GM18867 (cell line): ENCODE measurements at regions not wholly inside any gene's neighbourhood (a gene's known extent, or its start where the extent isn't known, plus 50 kb on each side); places are given as distances from the start of the nearest gene placed in this dataset.

Source experiments
- ATAC-seq: cut with Tn5 transposase; IDR thresholded peaks from one replicate; pipeline ENCODE4 v1.9.1; 2021; ENCODE audit warnings: mild to moderate bottlenecking, moderate library complexity; ENCODE audit not compliant: unreplicated experiment

GRCh38 chr3:73284472-73284871, 223.0 kb downstream of the EBLN2 start:
- no peak for ATAC-seq

DNA sequence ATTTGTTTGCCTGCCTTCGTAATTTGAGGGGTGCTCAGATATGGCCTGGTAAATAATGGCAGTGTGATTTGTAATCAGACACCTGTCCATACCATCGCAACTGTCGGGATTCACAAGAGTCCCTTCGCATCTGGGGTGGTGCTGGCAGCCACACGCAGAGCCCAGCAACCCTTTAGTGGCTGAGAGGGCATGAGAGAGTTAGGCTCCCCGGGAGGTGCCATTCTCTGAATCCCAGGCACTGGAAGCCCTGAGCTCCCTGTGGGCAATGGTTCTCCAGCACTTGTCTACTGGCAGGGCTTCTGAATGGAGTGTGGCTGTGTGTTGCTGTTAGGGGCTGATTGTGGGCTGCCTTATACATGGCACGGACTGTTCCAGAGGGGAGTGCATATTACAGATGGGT, 230.1 kb downstream of the EBLN2 start:
- no peak for ATAC-seq

- no peak for ATAC-seq
Observed at GRCh38 chr3:73292220-73292619, 230.8 kb downstream of the EBLN2 start.

- no peak for ATAC-seq
Observed at GRCh38 chr3:73294537-73294936, 233.1 kb downstream of the EBLN2 start.

GRCh38 chr3:73295876-73296635, 234.6 kb downstream of the EBLN2 start:
- no peak for ATAC-seq

DNA sequence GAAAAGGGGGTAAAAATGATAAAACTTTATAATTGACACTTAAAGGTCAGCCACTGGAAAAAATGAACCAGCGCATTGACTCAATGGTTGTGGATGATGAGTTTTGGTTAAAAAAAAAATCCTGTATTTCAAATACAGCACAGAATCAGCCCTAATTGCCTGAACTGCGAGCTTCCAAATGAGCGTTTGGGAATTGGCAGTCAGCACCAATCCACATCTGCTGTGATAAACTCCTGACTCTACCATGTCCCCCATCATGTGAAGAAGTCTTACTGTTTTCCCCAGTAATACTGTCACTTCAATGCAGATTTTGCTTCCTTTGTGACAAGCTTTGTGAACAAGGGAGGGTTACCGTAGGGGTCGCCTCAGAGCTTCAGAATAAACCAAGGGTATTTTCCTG, 235.4 kb downstream of the EBLN2 start:
- ATAC-seq = no peak

DNA sequence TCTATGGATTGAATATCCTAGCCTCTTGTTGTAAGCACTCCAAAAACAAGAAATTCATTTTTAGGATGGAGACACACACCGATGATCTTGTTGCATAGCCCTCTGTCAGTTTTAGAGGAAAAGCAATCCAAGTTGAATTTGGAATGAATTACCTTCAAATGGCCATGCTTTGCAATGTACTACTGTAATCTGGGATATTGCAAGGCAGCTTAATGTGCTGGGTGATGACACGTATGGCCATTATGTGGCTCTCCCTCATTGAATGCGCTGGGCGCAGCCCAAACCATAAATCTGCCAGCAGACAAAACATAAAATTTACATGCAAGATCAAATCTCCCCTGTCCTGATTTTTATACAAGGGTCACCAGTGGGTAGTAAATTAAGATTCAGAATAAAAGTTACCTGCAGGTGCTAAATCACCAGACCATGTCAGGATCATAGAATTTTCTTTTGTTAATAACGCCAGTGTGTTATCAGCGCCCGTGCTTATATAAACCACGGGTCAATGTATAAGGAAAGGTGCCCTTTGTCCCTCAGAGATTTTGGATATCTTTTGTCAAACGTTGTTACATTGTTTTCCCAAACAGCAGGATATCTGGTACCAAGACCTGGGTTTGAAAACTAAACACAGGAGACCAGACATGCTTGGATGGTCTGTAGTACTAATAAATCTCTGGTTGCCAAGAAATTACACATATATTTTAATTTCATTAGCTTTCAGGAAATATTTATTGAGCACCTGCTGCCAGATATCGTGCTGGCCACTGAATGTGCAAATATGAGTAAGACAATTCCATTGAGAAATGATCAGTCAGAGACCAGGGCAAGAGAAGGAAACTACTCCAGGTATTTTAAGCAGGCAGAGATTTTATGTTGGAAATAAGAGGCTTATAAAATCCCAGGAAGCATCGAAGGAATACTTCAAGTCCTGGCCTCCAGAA, 237.1 kb downstream of the EBLN2 start:
- no peak for ATAC-seq

DNA sequence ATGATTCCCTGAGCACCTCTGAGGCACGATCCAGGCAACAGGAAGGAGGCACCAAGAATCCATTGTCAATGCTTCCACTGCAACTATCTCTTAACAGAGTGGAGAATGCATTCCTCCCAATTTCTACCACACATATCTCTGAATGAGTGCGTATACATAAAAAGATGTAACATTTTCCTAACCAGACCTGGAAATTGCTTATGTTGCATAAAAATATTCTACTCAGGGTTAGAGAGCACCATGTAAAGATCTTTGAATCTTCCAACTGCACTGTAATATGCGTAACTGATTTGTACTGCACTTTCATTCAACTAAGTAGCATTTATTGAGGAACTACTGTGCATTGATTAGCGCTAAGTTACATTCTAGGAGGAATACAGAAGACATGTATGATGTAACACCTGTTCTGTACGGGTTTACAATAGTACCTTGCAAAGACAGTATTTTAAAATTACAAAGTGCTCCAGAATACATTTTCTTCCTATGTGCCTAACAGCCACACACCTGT, 237.8 kb downstream of the EBLN2 start:
- no peak for ATAC-seq

GRCh38 chr3:73314151-73314951, 252.9 kb downstream of the EBLN2 start:
- peak; percentile 44 for ATAC-seq

GRCh38 chr3:73315706-73316105, 254.2 kb downstream of the EBLN2 start:
- ATAC-seq = no peak

DNA sequence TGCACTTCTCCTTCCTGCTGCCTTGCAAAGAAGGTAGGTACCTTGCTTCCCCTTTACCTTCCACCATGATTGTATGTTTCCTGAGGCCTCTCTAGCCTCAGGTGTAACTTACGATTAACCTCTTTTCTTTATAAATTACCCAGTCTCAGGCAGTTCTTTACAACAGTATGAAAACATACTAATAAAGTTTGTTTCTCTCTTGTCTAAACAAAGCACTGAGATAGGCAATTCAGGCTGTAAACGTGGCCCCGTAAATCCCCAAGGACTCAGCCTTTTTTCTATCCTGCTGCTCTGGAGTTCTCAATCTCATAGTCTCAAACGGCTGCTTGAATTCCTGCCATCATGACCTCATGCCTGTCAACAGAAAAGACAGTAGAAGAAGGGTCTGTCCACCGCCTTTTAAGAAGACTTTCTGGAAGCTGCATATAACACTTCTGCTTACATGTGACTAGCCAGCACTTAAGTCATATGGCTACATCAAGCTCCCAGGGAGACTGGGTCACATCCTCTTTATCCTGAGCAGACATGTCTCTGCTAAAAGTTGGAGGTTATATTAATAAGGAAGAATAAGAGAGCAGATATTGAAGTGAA, 257.8 kb downstream of the EBLN2 start:
- no peak for ATAC-seq

DNA sequence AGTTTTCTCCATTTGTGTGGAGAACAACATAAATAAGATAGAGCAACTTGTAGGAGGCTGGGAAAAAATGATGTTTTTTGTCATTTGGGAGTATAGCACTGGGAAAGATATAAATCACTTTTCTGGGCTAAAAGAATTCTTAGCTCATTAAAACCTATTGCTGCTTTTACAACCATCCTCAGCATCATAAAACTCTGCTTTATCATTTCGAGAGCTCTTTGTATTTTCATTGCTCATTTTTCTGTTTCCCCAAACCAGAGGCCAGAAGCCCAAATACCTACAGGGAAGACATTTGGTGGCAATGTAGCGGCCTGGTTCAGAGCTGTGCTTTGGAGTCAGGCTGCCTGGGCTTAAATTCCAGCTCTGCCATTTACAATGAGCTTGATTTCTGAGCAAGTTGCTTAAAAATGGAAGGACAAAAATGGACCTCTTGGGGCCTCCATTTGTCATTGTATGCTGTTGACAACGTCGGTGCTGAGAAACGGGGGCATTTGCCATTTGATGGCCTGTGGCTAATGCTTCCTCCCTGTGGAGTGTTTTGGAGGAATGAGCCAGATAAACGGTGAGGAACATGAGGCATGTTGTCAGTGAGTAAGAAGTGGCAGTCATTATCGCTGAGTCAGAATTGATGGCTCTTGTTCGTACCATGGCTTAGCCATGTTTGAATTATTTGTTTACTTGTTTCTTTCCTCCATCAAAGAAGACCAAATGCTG, 260.0 kb downstream of the EBLN2 start:
- no peak for ATAC-seq

DNA sequence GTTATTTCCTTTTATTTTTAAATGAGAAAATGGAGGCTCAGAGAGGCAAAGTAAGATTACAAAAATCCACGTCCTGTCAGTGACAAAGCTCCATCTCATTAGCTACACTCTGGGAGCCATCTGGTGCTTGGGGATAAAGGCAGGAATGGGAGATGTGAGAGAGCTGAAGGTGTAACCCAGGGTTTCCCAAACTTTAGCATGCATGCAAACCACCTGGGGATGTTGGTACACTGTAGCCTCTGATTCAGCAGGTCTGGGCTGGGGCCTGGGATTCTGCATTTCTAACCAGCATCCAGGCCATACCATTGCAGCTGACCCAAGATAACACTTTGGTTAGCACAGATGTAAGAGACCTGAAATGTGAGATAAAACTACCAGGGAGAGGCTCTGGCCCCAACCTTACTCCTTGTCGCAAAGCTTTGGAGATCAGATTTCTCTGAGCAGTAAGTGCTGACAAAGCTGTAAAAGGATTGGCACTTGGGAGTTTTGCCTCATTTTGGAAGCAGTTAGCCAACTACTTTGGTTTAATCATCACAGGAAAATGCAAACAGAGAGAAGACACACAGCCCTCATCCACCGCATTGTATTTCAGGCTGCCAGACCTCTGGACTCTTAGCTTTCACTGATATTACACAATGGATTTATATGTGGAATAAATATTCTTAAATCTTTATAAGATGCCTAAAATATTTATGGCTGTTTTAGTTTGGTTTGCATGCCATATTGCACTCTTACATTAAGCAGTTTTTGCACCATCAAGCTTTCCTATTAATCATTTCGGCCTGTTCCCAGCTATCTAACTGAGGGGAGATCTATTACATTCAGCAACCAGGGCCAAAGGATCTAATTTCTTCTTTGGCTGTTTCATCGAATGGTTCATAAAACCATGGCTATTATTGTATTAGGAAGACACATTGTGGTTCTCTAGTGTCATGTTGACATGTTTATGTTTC, 263.0 kb downstream of the EBLN2 start:
- ATAC-seq = no peak

DNA sequence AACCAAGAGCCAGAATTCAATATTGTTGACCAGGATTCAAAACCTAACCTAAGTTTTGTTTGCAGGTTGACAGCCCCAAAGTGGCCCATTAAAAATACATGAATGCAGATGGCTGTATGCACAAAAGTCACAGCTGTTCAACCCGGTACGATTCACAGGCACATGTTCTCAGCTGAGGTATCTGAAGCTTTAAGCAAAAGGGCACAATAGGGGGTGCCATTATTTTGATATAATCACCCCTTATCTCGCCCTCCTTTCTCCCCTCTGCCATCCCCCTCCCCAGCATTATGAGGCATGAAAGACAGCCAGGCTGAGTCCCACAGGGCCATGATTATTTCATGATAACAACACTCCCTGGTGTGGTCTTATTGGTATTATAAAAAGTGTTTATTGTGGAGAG, 264.9 kb downstream of the EBLN2 start:
- no peak for ATAC-seq

GRCh38 chr3:73327052-73327451, 265.6 kb downstream of the EBLN2 start:
- ATAC-seq = no peak
